Breast epithelium (tissue), 4 donors: ENCODE measurements at regions not wholly inside any gene's neighbourhood (a gene's known extent, or its start where the extent isn't known, plus 50 kb on each side); places are given as distances from the start of the nearest gene placed in this dataset.

Experiments
- DNase-seq, 2 donors: peaks; one replicate each; pipeline ENCODE4 v3.0.0-alpha.2; 2019; ENCODE audit warnings: low spot score in 2 of 2
- H3K27ac ChIP-seq, 2 donors: fragments of 200-600 bp; sonication (generic) in 1 of 2; one replicate each; pipeline ENCODE4 v1.5.1; 2016 to 2019; ENCODE audit warnings: mild to moderate bottlenecking in 1 of 2
- H3K27me3 ChIP-seq, 2 donors: fragments of 200-600 bp; sonication (generic) in 1 of 2; one replicate each; pipeline versions ENCODE4 v1.5.1 to v1.6.0; 2017 to 2019; ENCODE audit warnings: control low read depth in 1 of 2, mild to moderate bottlenecking in 1 of 2
- H3K36me3 ChIP-seq: fragments of 200-600 bp; one replicate; pipeline ENCODE4 v1.5.1; 2019
- H3K4me1 ChIP-seq, 2 donors: fragments of 200-600 bp; sonication (generic); one replicate each; pipeline ENCODE4 v1.5.1; 2016 to 2019; ENCODE audit warnings: control low read depth in 1 of 2
- H3K4me3 ChIP-seq, 3 donors: fragments of 200-600 bp; sonication (generic); 1 replicate in 2 of 3; 2 replicates in 1 of 3; pipeline ENCODE4 v1.5.1; 2016 to 2019; ENCODE audit warnings: mild to moderate bottlenecking in 3 of 3, moderate library complexity in 2 of 3
- H3K9me3 ChIP-seq, 2 donors: fragments of 200-600 bp; sonication (generic) in 1 of 2; one replicate each; pipeline ENCODE4 v1.5.1; 2016 to 2019; ENCODE audit warnings: control low read depth in 1 of 2
- POLR2A ChIP-seq: fragments of 450-650 bp; IDR thresholded peaks from one replicate; pipeline ENCODE4 v1.6.1; 2016; ENCODE audit warnings: antibody characterized with exemption, mild to moderate bottlenecking, moderate library complexity
- POLR2AphosphoS5 ChIP-seq, 3 donors: sonication (generic); formaldehyde crosslinking; IDR thresholded peaks; one replicate each; pipeline ENCODE4 v1.6.1; 2017; ENCODE audit warnings: antibody characterized with exemption in 3 of 3
- intact Hi-C: fragments of 100-400 bp; cut with DNase I; formaldehyde crosslinking; loops from one replicate; pipeline ENCODE4 v1.15.1; 2023; ENCODE audit warnings: low total_unique reads
- TF ChIP-seq, protein P1 (sequence below), 3 donors: fragments of 450-650 bp; IDR thresholded peaks; one replicate each; pipeline ENCODE4 v1.5.1; 2016 to 2017; ENCODE audit warnings: antibody characterized with exemption in 3 of 3, mild to moderate bottlenecking in 3 of 3, moderate library complexity in 3 of 3

DNA sequence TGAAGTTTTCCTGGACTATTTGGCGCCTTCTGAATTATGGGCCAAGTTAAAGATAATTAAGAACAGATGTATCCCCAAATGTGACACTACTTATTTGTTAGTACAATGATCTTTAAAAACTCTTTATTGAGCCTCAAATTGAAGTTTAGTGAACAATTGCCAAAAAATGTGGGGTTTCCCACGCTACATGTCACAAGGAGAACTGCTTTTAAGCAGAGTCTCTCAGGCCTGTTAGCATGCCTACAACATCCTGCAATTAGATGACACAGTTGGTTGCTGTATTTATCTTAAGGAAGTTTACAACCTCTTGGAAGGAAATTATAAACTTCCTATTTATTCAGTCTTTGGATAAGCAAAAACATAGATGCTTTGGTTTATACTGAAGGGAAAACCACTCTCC is 733.0 kb downstream of the TNS3 start:
- Histone ChIP-seq H3K4me1 (no peaks in the 10 kb centered on the region), H3K27ac (no peak overlapping the region), H3K9me3 (no peaks in the 10 kb centered on the region), H3K27me3 (no peaks in the 10 kb centered on the region), H3K36me3 (no peaks in the 10 kb centered on the region), H3K4me3 (no peak overlapping the region)
- no peak for DNase-seq
- intact Hi-C loops = no loop called here
- TF ChIP-seq POLR2A (no peak), POLR2AphosphoS5 (IDR thresholded peaks at IDR 0.05) (no peak)
- TF ChIP-seq, protein P1, sequence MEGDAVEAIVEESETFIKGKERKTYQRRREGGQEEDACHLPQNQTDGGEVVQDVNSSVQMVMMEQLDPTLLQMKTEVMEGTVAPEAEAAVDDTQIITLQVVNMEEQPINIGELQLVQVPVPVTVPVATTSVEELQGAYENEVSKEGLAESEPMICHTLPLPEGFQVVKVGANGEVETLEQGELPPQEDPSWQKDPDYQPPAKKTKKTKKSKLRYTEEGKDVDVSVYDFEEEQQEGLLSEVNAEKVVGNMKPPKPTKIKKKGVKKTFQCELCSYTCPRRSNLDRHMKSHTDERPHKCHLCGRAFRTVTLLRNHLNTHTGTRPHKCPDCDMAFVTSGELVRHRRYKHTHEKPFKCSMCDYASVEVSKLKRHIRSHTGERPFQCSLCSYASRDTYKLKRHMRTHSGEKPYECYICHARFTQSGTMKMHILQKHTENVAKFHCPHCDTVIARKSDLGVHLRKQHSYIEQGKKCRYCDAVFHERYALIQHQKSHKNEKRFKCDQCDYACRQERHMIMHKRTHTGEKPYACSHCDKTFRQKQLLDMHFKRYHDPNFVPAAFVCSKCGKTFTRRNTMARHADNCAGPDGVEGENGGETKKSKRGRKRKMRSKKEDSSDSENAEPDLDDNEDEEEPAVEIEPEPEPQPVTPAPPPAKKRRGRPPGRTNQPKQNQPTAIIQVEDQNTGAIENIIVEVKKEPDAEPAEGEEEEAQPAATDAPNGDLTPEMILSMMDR (IDR thresholded peaks at IDR 0.05) = no peak

DNA sequence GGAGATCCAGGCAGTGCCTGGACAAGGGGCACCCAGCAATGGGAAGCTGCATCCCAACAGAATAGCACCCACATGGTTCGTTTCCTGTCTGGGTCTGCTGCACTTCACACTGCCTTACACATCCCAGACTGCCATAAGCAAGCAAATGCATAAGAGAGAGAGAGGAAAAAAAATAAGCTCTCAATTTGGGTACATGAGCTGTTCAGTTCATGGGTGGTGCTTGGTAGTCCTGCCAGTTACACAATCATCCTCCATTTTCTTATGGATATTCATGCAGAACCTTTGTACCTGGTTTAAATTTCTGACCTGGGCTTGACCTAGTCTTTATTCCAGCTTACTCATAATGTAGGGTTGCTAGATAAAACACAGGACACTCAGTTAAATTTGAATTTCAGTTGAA is 733.6 kb downstream of the TNS3 start:
- no peak for TF ChIP-seq POLR2AphosphoS5 (IDR thresholded peaks at IDR 0.05)
- TF ChIP-seq POLR2A = no peak
- TF ChIP-seq, protein P1 (IDR thresholded peaks at IDR 0.05) = no peak
- no peak overlapping the region for H3K27ac ChIP-seq
- no peak overlapping the region for H3K4me3 ChIP-seq
- no peaks in the 10 kb centered on the region for H3K4me1 ChIP-seq
- intact Hi-C loops = no loop called here
- H3K9me3 ChIP-seq = no peaks in the 10 kb centered on the region
- H3K27me3 ChIP-seq = no peaks in the 10 kb centered on the region
- DNase-seq = no peak
- H3K36me3 ChIP-seq = no peaks in the 10 kb centered on the region

DNA sequence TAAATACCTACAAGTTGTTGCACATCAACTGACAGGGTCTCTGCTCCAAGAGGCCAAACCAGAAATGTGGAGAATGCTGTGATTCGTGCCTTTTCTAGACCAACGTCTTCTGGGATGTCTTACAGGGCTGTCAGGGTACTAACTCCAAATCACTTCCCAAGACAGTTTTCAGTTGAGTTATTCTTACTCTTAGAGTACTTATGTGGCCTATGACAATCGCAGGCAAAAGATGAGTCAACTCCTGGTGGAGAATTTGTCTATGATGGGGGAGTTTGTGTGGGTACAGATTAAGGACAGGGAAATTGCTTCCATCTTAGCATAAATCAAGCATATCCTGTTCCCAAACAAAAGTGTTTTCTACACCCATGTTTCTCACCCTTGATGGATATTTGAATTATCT is 734.8 kb downstream of the TNS3 start:
- H3K9me3 ChIP-seq = no peaks in the 10 kb centered on the region
- TF ChIP-seq POLR2AphosphoS5 (IDR thresholded peaks at IDR 0.05) = no peak
- TF ChIP-seq, protein P1 (IDR thresholded peaks at IDR 0.05) = no peak
- TF ChIP-seq POLR2A = no peak
- H3K4me3 ChIP-seq = no peak overlapping the region
- no peaks in the 10 kb centered on the region for H3K27me3 ChIP-seq
- no peak for DNase-seq
- H3K27ac ChIP-seq = no peak overlapping the region
- no peaks in the 10 kb centered on the region for H3K36me3 ChIP-seq
- intact Hi-C loops = loop anchor here (2.0 kb wide), 1 partner anchor 38 kb away; no protein-coding TSS in a partner anchor
- H3K4me1 ChIP-seq = no peaks in the 10 kb centered on the region

DNA sequence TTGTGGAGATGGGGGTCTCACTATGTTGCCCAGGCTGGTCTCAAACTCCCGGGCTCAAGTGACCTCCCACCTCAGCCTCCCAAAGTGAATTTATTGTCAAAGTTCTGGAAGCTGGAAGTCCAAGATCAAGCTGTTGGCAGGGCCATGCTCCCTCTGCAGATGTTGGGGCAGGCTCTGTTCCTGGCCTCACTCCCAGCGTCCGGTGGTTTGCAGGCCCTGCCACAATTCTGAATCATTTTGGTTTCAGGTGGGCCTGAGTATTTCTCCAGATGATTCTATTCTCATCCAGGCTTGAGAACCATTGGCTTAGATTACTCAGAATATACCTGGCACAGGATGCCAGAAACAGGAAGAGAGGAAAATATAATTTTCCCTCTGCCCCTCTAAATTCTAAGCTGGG is 737.4 kb downstream of the TNS3 start:
- no peaks in the 10 kb centered on the region for H3K36me3 ChIP-seq
- intact Hi-C loops = no loop called here
- no peaks in the 10 kb centered on the region for H3K9me3 ChIP-seq
- no peak for DNase-seq
- no peak overlapping the region for H3K27ac ChIP-seq
- no peak overlapping the region for H3K4me3 ChIP-seq
- no peaks in the 10 kb centered on the region for H3K27me3 ChIP-seq
- no peak for TF ChIP-seq POLR2AphosphoS5 (IDR thresholded peaks at IDR 0.05)
- TF ChIP-seq, protein P1 (IDR thresholded peaks at IDR 0.05) = no peak
- no peak for TF ChIP-seq POLR2A
- H3K4me1 ChIP-seq = no peaks in the 10 kb centered on the region

DNA sequence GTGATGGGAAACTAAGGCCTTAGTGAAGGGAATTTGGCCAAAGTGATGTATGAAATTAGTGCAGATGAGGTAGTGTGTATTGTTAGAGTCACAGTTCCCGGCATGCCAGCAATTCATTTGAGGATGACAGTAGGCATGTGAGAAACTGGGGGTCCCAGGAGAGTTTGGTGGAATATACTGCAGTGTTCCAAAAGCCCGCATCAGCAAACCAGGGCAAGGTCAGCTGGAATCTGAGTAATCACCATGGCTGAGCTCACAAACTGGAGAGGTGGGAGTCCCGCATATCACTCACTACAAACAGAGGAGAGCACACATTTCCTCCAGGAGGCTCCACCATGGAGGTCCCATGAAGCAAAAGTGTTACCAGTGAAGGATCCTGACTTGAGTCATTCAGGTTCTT is 740.7 kb downstream of the TNS3 start:
- TF ChIP-seq POLR2A (no peak), POLR2AphosphoS5 (IDR thresholded peaks at IDR 0.05) (no peak)
- TF ChIP-seq, protein P1 (IDR thresholded peaks at IDR 0.05) = no peak
- Histone ChIP-seq H3K9me3 (no peaks in the 10 kb centered on the region), H3K27me3 (no peaks in the 10 kb centered on the region), H3K27ac (no peak overlapping the region), H3K4me3 (no peak overlapping the region), H3K36me3 (no peaks in the 10 kb centered on the region), H3K4me1 (no peaks in the 10 kb centered on the region)
- DNase-seq = no peak
- intact Hi-C loops = no loop called here
